MM.1S (cell line): ENCODE measurements at regions not wholly inside any gene's neighbourhood (a gene's known extent, or its start where the extent isn't known, plus 50 kb on each side); places are given as distances from the start of the nearest gene placed in this dataset.

Experiments used
- EZH2 ChIP-seq: fragments of 300-600 bp; sonication (generic); optimal IDR thresholded peaks from 2 replicates; pipeline ENCODE3; 2017; ENCODE audit warnings: low read depth, mild to moderate bottlenecking, antibody characterized with exemption, low read length, mixed read lengths
- EZH2phosphoT487 ChIP-seq: fragments of 300-600 bp; sonication (generic); IDR thresholded peaks from 2 replicates; pipeline ENCODE4 v1.6.1; 2018; ENCODE audit warnings: antibody characterized with exemption, low read length
- TF ChIP-seq, protein P1 (sequence below): fragments of 300-600 bp; sonication (generic); IDR thresholded peaks from 2 replicates; pipeline ENCODE4 v1.5.1; 2016; ENCODE audit warnings: antibody characterized with exemption, low read length, mixed read lengths

DNA sequence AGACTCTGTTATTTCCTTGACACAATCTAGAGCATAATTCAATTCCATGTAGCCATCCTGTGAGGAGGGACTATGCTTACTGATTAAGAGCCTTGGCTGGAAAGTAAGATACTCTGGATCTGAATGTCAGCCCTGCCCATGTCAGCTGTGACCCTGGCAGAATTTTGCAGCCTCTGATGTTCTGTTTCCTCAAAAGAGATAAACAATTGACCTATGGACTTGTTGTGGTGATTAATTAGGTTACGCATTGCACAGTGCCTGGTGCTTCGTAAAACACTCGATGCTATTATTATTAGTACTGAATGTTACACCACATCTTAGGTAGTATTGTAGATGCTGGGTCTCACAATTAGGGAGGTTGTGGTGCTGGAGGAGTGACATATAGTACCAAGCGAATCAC, 161.3 kb upstream of the MEIS2 start:
- TF ChIP-seq, protein P1, sequence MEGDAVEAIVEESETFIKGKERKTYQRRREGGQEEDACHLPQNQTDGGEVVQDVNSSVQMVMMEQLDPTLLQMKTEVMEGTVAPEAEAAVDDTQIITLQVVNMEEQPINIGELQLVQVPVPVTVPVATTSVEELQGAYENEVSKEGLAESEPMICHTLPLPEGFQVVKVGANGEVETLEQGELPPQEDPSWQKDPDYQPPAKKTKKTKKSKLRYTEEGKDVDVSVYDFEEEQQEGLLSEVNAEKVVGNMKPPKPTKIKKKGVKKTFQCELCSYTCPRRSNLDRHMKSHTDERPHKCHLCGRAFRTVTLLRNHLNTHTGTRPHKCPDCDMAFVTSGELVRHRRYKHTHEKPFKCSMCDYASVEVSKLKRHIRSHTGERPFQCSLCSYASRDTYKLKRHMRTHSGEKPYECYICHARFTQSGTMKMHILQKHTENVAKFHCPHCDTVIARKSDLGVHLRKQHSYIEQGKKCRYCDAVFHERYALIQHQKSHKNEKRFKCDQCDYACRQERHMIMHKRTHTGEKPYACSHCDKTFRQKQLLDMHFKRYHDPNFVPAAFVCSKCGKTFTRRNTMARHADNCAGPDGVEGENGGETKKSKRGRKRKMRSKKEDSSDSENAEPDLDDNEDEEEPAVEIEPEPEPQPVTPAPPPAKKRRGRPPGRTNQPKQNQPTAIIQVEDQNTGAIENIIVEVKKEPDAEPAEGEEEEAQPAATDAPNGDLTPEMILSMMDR = no peak
- TF ChIP-seq EZH2phosphoT487 (no peak), EZH2 (no peak)
